GM03348 (cell line): ENCODE measurements at regions not wholly inside any gene's neighbourhood (a gene's known extent, or its start where the extent isn't known, plus 50 kb on each side); places are given as distances from the start of the nearest gene placed in this dataset.
"Not testable (repeated sequence)": the region's sequence is repeated elsewhere in the genome, so short reads cannot be mapped to it uniquely, and the experiment has no call there.

ENCODE experiments used
- DNase-seq: peaks from one replicate; pipeline ENCODE4 v3.0.0; 2012; ENCODE audit warnings: low spot score

DNA sequence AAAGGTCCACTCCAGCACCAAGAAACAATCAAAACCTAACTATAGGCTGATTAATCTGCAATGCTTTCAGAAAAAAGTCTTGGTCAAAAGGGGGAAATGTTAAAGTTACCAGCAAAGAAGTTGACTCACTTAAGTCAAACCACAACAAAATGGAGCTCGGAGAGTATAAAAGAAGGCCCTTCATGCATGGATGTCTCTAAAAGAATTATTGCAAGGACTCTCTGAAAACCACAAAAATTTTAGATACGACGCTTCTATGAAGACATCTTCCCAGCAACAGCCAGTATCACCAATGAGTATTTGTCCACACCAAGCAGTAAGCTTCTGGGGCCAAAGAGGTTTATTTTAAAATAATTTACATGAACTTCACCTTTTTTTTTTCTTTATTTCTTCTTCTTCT, 1327.4 kb upstream of the CDH18 start:
- DNase-seq: not testable (repeated sequence)

DNA sequence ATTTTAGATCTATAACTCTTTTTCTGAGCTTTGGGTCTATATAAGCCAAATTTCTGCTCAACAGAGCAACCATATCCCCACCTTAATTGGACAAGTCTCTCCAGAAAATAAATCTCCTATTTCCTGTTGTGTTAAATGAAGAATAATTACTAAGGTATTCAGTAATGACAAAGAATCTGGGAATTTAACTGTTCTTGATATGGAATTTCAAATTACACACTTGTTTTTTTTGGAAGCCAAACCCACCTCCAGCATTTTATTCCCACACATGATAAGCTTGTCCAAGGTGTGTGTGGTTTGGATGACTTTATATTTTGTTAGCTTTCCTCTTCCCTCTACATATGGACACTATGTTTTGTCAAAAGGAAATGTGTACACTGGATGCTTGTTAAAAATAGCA, 1313.2 kb upstream of the CDH18 start:
- not testable (repeated sequence) for DNase-seq

DNA sequence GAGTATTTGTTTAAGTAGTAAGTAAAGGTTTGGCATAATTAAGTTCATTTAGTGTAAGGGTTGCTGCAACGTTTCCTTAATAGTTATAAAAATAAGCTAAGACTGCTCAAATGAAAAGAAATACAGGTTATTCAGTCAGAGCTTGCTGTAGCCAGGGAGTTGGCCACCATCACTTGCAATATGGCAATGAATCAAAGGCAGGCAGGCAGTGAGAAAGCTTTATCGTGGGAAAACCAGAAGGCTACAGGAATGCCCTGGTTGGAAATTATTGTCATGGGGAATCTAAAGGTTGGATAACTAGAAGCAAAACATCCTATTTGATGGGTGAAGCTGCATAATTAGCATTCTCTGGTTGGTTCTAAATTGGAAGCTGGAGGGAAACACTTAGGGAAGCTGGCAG, 1286.4 kb upstream of the CDH18 start:
- DNase-seq: not testable (repeated sequence)

DNA sequence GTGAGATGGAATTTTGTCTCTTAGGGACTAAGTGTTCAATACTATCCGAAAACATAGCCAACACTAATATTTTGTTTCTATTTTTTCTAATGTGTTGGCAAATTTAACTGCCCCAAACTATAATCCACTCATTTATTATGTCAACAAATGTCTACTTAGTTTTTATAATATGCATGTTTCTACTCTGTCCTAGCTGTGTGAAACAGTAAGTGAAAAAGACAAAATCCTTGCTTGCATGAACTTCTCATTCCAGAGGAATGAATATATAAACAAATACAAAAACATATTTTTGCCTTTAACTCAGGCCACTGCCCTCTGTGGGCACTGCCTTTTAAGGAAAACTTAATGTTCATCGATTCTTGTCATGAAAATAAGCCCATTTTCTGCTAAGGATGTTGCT, 1275.4 kb upstream of the CDH18 start:
- DNase-seq: no peak

DNA sequence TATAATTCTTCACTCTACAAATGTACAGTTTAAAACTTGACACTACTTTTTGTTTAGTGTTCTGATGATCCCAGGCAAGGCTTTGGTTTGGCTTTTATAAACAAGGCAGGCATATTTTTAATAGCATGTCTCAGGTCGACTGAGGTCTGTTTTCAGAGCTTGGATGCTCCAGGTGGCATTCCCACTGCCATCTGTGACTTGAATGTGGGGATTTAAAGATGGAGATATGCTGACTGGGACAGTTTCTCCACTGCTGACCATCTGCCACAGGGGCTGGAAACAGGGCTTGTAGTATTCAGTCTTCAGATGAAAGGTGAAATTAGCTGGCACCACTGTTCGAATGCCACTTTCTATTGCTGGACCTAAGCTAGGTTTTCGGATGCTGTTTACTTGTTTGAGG, 1266.2 kb upstream of the CDH18 start:
- no peak for DNase-seq

DNA sequence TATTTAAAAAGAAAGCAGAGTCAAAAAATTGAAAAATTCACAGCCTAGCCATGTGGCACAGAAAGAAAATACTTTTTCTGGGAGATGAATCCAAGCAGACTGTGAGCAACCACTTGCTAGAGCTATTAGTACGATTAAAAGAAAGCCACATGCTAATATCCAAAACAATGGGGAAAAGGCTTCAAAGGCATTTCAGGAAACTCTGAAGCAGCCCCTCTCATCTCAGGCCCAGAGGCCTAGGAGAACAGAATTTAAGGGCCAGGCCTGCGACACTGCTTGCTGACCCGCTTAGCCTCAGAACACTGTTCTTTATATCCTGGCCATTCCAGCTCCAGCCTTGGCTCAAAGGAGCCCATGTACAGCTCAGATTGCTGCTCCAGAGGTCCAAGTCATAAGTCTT, 1257.0 kb upstream of the CDH18 start:
- no peak for DNase-seq

DNA sequence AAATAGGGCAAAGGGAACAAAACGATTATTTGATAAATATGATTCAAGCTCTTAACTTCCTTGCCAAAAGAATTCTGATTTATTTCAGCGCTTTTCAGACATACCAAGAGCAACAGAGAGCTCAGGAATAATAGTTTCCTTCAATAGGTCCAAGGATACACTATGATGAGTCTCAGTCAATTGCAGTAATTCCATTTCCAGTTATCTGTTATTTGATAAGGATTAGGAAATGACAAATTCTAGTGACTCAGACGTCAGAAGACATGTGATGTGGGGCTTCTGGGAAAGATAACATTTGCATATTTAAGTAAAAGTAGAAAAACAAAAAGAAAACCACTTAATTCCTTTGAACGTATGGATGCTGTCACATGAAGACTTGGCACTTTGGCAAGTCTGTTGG, 1250.8 kb upstream of the CDH18 start:
- DNase-seq: no peak

DNA sequence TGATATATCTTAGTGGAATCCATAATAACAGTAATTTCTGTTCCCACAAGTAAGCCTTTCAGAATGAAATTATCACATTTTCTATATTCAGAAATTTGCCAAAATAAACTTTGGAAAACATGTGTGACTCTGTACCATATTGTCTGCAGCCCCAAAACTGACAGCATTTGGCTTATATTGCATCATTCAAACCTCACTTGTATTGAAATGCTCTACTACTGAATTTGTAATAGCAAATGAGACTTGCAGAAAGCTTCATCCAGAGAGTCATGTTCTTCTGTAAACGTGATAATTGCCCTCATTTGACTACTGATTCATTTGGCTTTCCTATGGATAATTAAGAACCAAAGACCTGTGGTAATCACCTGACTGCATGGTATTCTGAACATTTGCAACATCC, 1249.5 kb upstream of the CDH18 start:
- DNase-seq: no peak

DNA sequence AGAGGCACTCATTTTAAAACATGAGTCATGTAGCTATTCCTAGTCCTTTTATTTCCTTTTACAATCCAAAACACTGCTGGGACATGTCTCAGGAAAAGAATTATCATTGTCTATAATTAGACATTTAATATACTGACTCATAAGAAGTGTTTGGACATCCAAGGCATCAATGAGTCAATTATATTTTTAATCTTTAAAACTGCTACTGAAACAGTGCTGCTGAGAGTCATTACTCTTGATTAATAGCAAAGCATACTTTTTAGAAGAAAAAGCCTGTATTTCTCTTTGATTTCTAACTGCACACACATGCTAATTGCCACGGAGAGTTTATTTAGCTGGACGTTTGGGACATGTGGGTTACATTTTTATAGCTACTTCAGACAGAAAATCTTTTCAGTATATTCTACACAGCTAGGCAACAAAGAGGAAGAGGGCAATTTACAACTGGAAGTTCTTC, 1249.0 kb upstream of the CDH18 start:
- no peak for DNase-seq

DNA sequence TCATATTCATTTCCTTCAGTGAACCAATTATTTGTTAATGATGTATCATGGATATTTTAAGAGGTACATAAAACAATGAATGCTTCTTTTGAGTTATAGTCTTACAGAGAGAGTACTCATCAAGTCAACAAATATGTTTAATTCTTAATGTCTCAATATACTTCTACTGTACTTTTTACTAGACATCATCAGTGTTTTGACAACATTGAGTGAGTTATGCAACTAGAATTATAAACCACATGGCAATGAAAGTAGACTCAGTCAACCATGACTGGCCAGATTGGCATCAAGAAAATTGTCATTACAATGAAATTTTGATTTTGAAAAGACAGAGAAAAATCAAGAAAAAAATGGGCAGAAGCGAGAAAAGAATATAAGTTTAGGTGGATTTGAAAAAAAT, 1248.1 kb upstream of the CDH18 start:
- no peak for DNase-seq

DNA sequence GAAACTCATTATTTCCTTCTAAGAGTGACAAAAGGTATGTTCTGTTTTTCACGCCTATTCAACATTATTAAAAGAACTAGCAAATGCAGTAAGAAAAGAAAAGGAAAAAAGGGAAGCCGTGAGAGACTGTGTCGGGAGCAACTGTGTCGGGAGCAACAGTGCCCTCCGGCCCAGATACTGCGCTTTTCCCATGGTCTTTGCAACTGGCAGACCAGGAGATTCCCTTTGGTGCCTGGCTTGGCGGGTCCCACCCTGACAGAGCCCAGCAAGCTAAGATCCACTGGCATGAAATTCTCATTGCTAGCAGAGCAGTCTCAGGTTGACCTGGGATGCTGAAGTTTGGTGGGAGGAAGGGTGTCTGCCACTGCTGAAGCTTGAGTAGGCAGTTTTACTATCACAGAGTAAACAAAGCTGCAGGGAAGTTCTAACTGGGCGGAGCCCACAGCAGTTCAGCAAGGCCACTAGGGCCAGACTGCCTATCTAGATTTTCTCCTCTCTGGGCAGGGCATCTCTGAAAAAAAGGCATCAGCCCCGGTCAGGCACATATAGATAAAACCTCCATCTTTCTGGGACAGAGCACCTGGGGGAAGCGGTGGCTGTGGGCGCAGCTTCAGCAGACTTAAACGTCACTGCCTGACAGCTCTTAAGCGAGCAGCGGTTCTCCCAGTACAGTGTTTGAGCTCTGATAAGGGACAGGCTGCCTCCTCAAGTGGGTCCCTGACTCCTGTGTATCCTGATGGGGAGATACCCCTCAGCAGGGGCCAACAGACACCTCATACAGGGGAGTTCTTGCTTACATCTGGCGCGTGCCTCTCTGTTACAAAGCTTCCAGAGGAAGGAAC, 1237.4 kb upstream of the CDH18 start:
- DNase-seq: no peak

DNA sequence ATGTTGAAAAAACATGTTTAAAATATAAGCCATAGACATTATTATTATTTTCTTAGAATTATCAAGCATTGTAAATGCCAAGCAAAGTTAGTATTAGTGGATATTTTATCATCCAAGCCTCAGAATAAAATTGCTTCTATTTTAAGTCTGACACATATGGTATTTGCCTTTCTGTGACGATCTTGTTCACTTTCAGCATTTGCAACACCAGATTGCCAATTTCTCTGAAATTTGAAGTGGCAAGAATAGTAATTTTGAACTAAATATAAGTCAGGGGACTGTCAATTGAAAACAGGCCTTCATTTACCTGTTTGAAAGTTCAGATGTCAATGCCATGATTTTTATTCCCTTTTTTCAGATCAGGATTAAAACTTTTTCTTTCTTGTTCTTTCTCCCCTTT, 1233.6 kb upstream of the CDH18 start:
- DNase-seq: no peak

DNA sequence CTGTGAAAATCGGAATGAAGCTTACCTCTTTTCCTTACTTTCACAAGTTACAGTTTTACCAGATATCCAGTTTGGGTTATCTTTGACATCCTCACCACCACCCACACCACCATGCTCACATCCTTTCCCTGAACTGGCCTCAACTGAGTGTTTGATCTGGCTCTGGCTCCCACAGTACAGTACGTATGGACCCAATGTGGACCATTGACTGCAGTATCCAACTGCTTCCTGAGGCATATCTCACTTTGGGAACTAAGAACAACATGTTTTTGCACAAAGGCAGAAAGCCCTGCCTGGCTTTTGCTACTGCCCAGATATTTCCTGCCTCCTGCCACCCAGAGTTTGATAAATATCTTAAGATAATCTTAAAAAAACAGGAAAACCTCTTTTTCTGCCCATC, 1232.0 kb upstream of the CDH18 start:
- no peak for DNase-seq

DNA sequence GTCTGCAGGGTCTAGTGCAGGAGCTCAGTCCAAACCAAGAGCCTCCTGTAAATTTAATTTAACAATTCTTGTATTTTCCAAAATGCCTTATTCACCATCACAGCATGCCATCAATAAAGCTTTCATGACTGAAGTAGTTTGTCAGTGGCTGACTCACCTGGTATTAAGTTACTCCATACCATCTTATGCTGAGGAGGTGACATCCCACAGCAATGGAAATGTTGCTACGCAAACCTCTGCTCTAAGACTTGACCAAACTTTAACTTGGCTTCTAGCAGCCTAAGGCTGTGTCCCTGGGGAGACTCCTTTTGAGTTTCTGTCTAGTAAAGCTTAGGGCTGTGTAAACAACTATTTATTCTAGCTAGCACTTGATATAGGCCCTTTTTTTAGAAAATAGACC, 1231.3 kb upstream of the CDH18 start:
- DNase-seq: no peak

DNA sequence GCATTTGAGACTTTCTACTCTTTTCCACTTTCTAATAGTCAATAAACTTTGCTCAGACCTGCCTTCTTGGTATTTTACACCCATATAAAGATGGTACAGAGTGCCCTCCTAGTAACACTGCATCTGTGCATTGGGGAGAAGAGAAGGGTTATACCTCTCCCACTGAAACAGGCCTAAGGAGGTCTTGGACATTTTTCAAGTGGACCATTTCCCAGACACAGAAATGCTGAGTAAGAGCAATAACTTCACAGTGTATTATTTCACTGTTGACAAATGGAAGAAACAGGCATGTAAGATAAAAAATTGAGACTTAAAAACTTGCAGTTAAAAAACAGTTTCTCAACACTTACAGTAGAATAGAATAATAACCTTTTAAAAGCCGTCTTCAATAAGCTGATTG, 1224.0 kb upstream of the CDH18 start:
- no peak for DNase-seq

DNA sequence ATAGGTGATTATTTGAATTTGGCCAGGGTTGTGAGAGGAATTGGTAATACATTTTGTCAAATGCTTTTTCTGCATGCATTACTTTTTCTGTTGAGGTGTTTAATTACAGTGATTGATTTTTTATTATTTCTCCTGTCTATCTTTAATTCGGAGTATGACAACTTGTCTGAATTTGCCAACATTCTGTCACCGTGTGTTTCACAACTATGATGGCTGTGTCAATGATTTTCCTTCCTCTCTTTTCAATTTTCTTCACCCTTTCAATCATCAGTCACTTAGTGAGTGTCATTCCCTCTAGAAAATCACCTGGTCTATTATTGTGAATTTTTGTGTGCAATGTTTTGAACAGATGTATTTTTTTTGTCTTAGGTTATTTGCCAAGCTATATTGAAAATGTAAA, 1221.4 kb upstream of the CDH18 start:
- no peak for DNase-seq

DNA sequence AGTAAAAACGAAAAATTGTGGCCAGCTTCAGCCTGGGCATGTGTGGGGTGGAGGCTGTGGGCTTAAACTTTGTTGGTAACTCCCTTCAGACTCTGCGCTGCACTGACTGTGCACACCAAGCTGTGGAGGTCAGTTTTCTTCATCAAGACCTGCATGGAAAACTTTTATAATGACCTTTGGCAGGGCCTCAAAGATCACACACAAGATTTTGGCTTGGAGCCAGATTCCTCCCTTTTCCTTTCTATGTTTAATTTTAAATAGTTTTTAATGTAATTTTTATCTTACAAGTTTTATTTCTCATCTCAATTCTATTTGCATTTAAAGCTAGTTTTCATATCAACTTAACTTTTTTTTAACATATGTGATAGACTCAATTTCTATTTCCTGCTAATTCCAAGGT, 1211.1 kb upstream of the CDH18 start:
- DNase-seq: no peak

DNA sequence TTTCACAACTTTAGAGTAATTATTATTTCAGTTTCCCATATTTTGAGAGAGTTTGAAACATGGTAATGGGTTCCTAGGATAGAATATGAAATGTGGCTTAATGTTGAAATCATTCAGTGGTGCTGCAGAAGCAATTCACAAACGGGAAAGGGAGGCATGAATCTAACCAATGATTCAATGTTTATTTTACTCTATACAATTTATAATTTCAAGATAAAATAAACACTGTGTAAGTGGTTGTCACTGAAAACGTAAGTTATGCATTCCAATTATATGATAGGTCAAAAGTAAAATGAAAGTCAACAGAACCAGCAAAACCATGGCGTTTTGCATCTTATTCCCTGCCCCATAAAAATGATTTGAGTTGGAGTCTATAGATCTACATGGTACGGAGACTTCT, 1207.1 kb upstream of the CDH18 start:
- no peak for DNase-seq

DNA sequence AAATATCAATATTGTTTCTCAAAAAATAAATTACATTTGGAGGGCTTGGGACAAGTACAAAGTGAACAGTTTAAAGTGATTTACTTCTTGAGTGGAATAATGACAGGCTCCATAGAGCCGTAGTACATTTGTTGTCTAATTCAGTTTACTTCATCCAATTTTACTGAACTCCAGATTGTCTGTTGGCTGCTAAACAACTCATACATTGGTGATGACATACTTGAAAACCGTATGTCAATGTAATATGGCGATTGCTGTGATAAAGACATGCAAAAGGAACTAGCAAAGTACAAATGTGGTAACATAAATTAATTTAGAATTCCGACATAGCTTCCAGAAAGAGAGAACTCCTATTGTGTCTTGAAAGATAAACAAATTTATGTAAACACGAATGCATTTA, 1197.5 kb upstream of the CDH18 start:
- no peak for DNase-seq

DNA sequence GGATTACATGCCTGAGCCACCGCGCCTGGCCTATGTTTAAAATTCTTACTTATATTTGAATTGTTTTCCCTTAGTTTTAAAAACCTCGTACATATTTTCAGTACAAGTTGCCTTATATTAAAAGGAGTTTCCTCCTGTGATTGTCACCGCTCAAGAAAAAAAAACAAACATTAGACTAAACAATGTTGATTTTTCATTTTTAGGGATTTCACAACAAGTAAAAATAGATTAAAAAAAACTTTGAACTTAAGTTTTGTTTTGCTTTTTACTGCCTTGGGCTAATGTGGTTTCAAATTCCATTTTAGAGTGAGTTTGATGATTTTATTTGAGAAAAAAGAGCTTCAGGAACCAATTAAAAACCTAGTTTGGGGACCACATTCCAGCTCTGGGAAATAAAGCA, 1196.6 kb upstream of the CDH18 start:
- DNase-seq: no peak

DNA sequence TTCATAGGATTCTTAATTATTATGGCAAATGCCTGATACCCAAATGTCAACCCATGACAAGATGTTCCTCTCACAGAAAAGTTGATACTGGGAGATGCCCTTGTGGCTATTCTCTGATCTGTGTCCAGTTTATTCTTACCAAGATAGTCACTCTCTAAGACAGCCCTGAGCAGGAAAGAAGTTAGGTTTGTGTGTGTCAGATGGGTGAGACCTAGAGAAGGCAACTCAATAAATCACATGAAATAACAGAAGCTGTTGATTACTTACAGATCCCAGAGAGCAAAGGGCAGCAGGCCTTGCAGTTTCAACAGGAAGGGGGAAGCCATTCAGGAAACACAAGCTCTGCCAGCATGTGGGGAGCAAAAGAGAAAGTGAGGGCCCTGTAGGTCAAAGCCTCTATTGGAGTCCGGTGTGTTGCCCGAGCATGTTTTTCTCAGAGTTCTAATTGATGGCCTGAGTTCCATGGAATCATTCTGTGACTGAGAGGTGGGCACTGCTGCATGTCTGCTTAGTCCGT, 1193.7 kb upstream of the CDH18 start:
- DNase-seq: no peak

DNA sequence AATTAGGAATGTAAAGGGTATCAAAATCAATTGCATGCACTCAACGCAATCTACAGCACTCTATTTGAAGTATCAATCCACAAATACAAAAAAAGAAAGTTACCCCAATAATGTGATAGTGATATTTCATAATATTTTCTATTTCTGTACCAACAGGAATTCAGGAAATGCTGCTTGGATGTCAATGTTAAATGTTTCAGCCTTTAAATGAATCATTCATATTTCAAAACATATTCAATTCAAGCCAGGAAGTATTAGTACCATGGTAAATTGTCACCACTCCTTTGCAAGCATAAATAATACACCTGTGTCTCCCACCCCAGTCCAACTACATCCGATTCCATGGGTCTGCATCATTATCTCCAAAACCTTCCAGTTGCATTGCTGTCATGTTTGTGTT, 1185.5 kb upstream of the CDH18 start:
- DNase-seq: no peak

DNA sequence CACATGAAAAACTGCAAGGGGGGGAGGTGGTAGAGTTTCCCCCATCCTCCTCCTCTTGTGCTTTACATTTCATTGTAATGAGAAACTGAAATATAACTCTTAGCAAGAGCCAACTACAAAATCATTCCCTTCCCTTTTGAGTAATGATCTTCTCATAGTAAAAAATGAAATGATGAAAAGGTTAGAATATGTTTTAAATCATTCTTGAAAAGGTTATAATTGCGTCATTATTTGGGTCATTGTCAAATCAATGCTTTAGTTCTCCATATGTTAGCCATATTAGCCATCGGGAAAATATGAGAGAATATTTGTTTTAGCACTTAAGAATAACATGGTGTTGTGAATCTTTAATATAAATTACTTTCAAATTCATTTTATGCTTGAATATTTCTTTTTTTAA, 1185.0 kb upstream of the CDH18 start:
- DNase-seq: no peak

DNA sequence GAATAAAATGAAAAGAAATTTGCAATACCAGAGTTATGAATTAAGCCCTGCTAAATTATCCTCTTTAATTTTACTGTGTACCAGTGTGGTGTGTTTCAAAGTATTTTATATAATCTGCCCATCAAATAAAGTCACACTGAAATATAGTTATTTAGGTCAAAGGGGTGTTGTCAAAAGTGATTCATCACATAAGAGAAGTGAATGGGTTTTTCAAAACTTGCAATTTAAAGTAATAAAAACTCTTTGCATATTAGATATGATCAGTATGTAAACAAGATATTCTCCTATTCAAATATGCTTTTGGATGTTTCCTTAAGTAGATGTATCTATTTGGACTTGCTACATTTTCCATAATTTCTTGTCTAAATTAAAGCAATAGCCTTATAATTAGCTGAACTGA, 1183.0 kb upstream of the CDH18 start:
- no peak for DNase-seq
